ENCODE measurements at regions not wholly inside any gene's neighbourhood (a gene's known extent, or its start where the extent isn't known, plus 50 kb on each side); places are given as distances from the start of the nearest gene placed in this dataset.

DNA sequence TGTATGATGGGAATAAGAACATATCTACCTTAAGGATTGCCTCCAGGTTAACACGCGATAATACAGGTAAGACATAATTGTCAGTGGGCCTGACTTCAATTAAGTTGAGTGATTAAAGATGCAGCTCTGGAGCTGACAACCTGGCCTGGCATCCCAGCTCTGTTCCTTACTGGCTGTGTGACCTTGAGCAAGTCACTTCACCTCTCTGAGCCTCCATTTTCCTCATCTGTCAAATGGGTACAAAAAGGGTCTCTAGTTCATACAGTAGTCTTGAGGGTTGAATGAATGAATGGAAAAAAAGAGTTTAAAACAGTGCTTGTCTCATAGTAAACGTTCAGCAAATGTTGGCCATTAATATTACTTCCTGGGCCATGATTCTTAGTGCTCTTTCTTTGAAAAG is 213.9 kb downstream of the PHETA1 start:
- Histone ChIP-seq H2AFZ (no peak overlapping the region), H3K79me2 (no peaks in the 10 kb centered on the region), H3K4me3 (no peak overlapping the region), H3K4me2 (no peak overlapping the region), H3K4me1 (ENCODE audit: insufficient read depth) (peaks cover 5% of the 10 kb centered on the region), H3K9me2 (replicated peaks; ENCODE audit: insufficient read depth) (no peaks in the 10 kb centered on the region), H3K27me3 (no peaks in the 10 kb centered on the region), H3K27ac (no peak overlapping the region), H3K9me3 (ENCODE audit: low read depth) (no peaks in the 10 kb centered on the region), H4K20me1 (ENCODE audit: insufficient read depth, poor library complexity, severe bottlenecking) (no peaks in the 10 kb centered on the region), H3K36me3 (replicated peaks; ENCODE audit: insufficient read depth, low read depth) (no peaks in the 10 kb centered on the region)
- 90% methylated on average over 3 of the region's 3 CpGs for WGBS (ENCODE audit: low lambda C conversion rate, missing lambda C conversion rate)
- TF ChIP-seq EZH2 (IDR thresholded peaks at IDR 0.05; ENCODE audit: borderline replicate concordance) (no peak), EZH2phosphoT487 (IDR thresholded peaks at IDR 0.05; ENCODE audit: low read depth, severe bottlenecking, unreplicated experiment) (no peak)
- TF ChIP-seq, protein P1, sequence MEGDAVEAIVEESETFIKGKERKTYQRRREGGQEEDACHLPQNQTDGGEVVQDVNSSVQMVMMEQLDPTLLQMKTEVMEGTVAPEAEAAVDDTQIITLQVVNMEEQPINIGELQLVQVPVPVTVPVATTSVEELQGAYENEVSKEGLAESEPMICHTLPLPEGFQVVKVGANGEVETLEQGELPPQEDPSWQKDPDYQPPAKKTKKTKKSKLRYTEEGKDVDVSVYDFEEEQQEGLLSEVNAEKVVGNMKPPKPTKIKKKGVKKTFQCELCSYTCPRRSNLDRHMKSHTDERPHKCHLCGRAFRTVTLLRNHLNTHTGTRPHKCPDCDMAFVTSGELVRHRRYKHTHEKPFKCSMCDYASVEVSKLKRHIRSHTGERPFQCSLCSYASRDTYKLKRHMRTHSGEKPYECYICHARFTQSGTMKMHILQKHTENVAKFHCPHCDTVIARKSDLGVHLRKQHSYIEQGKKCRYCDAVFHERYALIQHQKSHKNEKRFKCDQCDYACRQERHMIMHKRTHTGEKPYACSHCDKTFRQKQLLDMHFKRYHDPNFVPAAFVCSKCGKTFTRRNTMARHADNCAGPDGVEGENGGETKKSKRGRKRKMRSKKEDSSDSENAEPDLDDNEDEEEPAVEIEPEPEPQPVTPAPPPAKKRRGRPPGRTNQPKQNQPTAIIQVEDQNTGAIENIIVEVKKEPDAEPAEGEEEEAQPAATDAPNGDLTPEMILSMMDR (IDR thresholded peaks at IDR 0.05; ENCODE audit: poor library complexity): no peak
- no peak for DNase-seq (ENCODE audit: low spot score)

DNA sequence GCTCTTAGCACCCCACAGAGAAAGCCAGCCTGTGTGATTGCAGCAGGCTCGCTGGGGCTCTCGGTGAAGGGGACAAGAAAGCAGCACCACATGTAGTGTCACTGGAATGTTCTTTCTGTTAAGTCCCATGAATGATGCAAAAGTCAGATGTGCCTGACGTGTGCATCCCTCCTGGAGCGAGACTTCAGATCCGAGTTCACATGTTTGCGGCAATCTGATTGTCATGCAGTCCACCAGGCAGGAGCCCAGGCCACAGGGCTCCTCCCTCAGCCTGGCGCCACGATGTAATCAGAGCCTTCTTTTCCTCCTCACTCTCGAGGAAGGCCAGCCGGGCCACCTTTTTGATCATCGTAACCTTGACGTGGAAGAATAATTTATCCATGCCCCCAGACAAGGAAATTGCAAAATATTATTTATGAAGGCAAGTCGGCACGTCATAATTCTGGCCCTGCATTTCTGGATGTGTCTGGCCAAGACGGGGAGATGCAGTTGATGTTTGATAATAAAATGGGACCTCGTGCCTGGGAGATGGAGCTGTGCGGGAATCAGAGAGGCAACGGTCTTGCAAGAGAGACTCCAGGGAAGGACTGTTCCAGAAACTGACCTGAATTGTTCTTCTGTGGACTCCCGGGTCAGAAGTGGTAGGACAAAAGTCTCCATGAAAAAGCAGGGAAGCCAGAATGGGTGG is 214.6 kb downstream of the PHETA1 start:
- no peak overlapping the region for H3K4me3 ChIP-seq
- no peak overlapping the region for H3K4me2 ChIP-seq

DNA sequence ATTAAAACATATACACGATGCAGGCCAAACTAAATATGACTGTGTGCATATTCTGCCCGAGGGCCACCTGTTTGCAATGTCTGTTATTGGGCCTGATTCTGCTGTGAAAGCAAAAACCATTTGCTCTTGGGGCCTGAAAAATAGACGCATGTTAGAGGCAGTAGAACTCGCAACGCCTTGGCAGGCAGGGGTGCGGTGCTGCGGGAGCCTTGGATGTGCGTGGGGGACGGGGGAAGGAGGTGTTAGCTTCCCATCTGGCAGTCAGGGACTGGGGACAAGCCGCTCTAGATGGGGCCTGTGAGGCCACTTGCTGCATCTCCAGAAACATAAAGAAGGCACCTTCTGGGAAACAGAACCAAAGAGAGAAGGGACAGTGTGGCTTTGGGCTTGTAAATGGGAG is 216.3 kb downstream of the PHETA1 start:
- no peak overlapping the region for H2AFZ ChIP-seq
- WGBS (ENCODE audit: low lambda C conversion rate, missing lambda C conversion rate): 91% methylated on average over 10 of the region's 10 CpGs
- H3K36me3 ChIP-seq (replicated peaks; ENCODE audit: insufficient read depth, low read depth): no peaks in the 10 kb centered on the region
- no peaks in the 10 kb centered on the region for H3K9me3 ChIP-seq (ENCODE audit: low read depth)
- peaks cover 5% of the 10 kb centered on the region for H3K4me1 ChIP-seq (ENCODE audit: insufficient read depth)
- no peaks in the 10 kb centered on the region for H3K9me2 ChIP-seq (replicated peaks; ENCODE audit: insufficient read depth)
- H3K79me2 ChIP-seq: no peaks in the 10 kb centered on the region
- no peak overlapping the region for H3K4me3 ChIP-seq
- no peak overlapping the region for H3K4me2 ChIP-seq
- H4K20me1 ChIP-seq (ENCODE audit: insufficient read depth, poor library complexity, severe bottlenecking): no peaks in the 10 kb centered on the region
- no peak overlapping the region for H3K27ac ChIP-seq
- H3K27me3 ChIP-seq: no peaks in the 10 kb centered on the region
- TF ChIP-seq EZH2phosphoT487 (IDR thresholded peaks at IDR 0.05; ENCODE audit: low read depth, severe bottlenecking, unreplicated experiment) (no peak), EZH2 (IDR thresholded peaks at IDR 0.05; ENCODE audit: borderline replicate concordance) (no peak)
- TF ChIP-seq, protein P1 (IDR thresholded peaks at IDR 0.05; ENCODE audit: poor library complexity): no peak
- DNase-seq (ENCODE audit: low spot score): no peak

More for the DNA sequence above, 214.6 kb downstream of the PHETA1 start:
- no peak for DNase-seq (ENCODE audit: low spot score)
- WGBS (ENCODE audit: low lambda C conversion rate, missing lambda C conversion rate): 76% methylated on average over 19 of the region's 19 CpGs
- TF ChIP-seq, protein P1 (IDR thresholded peaks at IDR 0.05; ENCODE audit: poor library complexity): no peak
- no peak for TF ChIP-seq EZH2phosphoT487 (IDR thresholded peaks at IDR 0.05; ENCODE audit: low read depth, severe bottlenecking, unreplicated experiment)
- no peak for TF ChIP-seq EZH2 (IDR thresholded peaks at IDR 0.05; ENCODE audit: borderline replicate concordance)
- Histone ChIP-seq H3K79me2 (no peaks in the 10 kb centered on the region), H3K4me1 (ENCODE audit: insufficient read depth) (peaks cover 5% of the 10 kb centered on the region), H3K36me3 (replicated peaks; ENCODE audit: insufficient read depth, low read depth) (no peaks in the 10 kb centered on the region), H3K27me3 (no peaks in the 10 kb centered on the region), H4K20me1 (ENCODE audit: insufficient read depth, poor library complexity, severe bottlenecking) (no peaks in the 10 kb centered on the region), H3K9me2 (replicated peaks; ENCODE audit: insufficient read depth) (no peaks in the 10 kb centered on the region), H2AFZ (no peak overlapping the region), H3K9me3 (ENCODE audit: low read depth) (no peaks in the 10 kb centered on the region), H3K27ac (no peak overlapping the region)

All from hepatocyte (in vitro differentiated cells).